GM12892 (cell line): ENCODE measurements at regions not wholly inside any gene's neighbourhood (a gene's known extent, or its start where the extent isn't known, plus 50 kb on each side); places are given as distances from the start of the nearest gene placed in this dataset.

Experiments
- POLR2A ChIP-seq: IDR thresholded peaks from 2 replicates; pipeline ENCODE4 v1.6.1; 2011; ENCODE audit warnings: low read depth, low read length, control low read depth
- POLR2AphosphoS5 ChIP-seq: IDR thresholded peaks from 2 replicates; pipeline ENCODE4 v1.6.1; 2011; ENCODE audit warnings: low read depth, low read length, control low read depth

GRCh38 chr10:125449571-125449970, 233.4 kb downstream of the TEX36 start:
- TF ChIP-seq POLR2A (no peak), POLR2AphosphoS5 (no peak)
